ENCODE measurements at regions not wholly inside any gene's neighbourhood (a gene's known extent, or its start where the extent isn't known, plus 50 kb on each side); places are given as distances from the start of the nearest gene placed in this dataset.

GRCh38 chr13:104584481-104584880 lies 1518.3 kb upstream of the SLC10A2 start (continued):
- no peak for TF ChIP-seq BCL11A (IDR thresholded peaks at IDR 0.05; ENCODE audit: low read depth in 2 of 2, low read length in 2 of 2)

GRCh38 chr13:104580931-104581330 lies 1514.7 kb upstream of the SLC10A2 start:
- H4K20me1 ChIP-seq (replicated peaks in 1 of 2; ENCODE audit: control insufficient read depth in 1 of 2, insufficient read depth in 2 of 2, low read length in 2 of 2) = no peaks in the 10 kb centered on the region
- H3K79me1 ChIP-seq (ENCODE audit: low read depth, low read length) = no peaks in the 10 kb centered on the region
- peaks cover 0 to under 1% (median 0%) of the 10 kb centered on the region in 4 experiments; a peak in 2 of 7 replicates for H3K4me1 ChIP-seq (replicated peaks in 1 of 4; ENCODE audit: control insufficient read depth in 3 of 4, insufficient read depth in 4 of 4, low read length in 3 of 4)
- no peak overlapping the region for H2AK5ac ChIP-seq (ENCODE audit: low read depth, low read length)
- no peak overlapping the region for H3K18ac ChIP-seq (ENCODE audit: extremely low read depth, low read length)
- no peak overlapping the region for H3K56ac ChIP-seq (replicated peaks; ENCODE audit: insufficient read length, low read depth, low read length)
- DNase-seq (ENCODE audit: low read depth in 1 of 2, low spot score in 2 of 2) (no peak), FAIRE-seq (no peak)
- H2AFZ ChIP-seq (ENCODE audit: low read length) = no peak overlapping the region
- H2BK5ac ChIP-seq (ENCODE audit: low read depth, low read length) = no peak overlapping the region
- H2BK120ac ChIP-seq (replicated peaks; ENCODE audit: low read depth, low read length) = no peak overlapping the region
- H4K91ac ChIP-seq (replicated peaks; ENCODE audit: insufficient read length, low read length) = no peak overlapping the region
- no peaks in the 10 kb centered on the region for H3K79me2 ChIP-seq (ENCODE audit: control insufficient read depth in 1 of 2, insufficient read depth in 2 of 2, low read length in 2 of 2)
- no peak overlapping the region for H3K14ac ChIP-seq (ENCODE audit: insufficient read length)
- no peak overlapping the region for H4K8ac ChIP-seq (ENCODE audit: extremely low read depth, insufficient read depth, low read length)
- no peak overlapping the region for H4K5ac ChIP-seq (ENCODE audit: insufficient read length, low read depth, low read length)
- no peak overlapping the region for H3K4me2 ChIP-seq (ENCODE audit: insufficient read depth in 1 of 2, low read depth in 2 of 2, low read length in 2 of 2)
- H3K36me3 ChIP-seq (ENCODE audit: control insufficient read depth in 2 of 4, insufficient read depth in 4 of 4, low read length in 3 of 4) = no peaks in the 10 kb centered on the region
- POLR2A ChIA-PET (ENCODE audit: partially characterized antibody) = no interaction called here
- H3K23me2 ChIP-seq (ENCODE audit: low read depth, low read length) = no peaks in the 10 kb centered on the region
- no peak overlapping the region for H3K9ac ChIP-seq (replicated peaks in 1 of 4; ENCODE audit: extremely low read depth in 1 of 4, low read depth in 3 of 4, low read length in 3 of 4)
- no peak overlapping the region for H2BK20ac ChIP-seq (ENCODE audit: low read length)
- 95% methylated on average over 2 of the region's 2 CpGs; no CpG with 5 or more reads in 1 of the 2 experiments for WGBS, 2 experiments (ENCODE audit: extremely low coverage in 1 of 2, insufficient coverage in 1 of 2, insufficient read length in 1 of 2, insufficient replicate concordance in 2 of 2, low coverage in 1 of 2, low lambda C conversion rate in 2 of 2, missing lambda C conversion rate in 1 of 2)
- H3K23ac ChIP-seq (ENCODE audit: insufficient read length) = no peak overlapping the region
- H3K4ac ChIP-seq (replicated peaks; ENCODE audit: insufficient read length, low read depth, low read length) = no peak overlapping the region
- H3K27me3 ChIP-seq (replicated peaks in 1 of 4; ENCODE audit: control insufficient read depth in 3 of 4, extremely low read depth in 1 of 4, insufficient read depth in 3 of 4, low read length in 3 of 4) = no peaks in the 10 kb centered on the region
- H2BK15ac ChIP-seq (ENCODE audit: low read length) = no peak overlapping the region
- CTCF ChIA-PET (ENCODE audit: partially characterized antibody) = no interaction called here
- H3K27ac ChIP-seq (ENCODE audit: low read depth, low read length) = no peak overlapping the region
- TF ChIP-seq TBP (IDR thresholded peaks at IDR 0.05; ENCODE audit: low read depth, low read length) (no peak), CHD1 (IDR thresholded peaks at IDR 0.05; ENCODE audit: low read depth, low read length) (no peak), RXRA (IDR thresholded peaks at IDR 0.05; ENCODE audit: insufficient read depth, low read depth, low read length) (no peak)
- H3K9me3 ChIP-seq (ENCODE audit: insufficient read depth in 2 of 2, low read depth in 1 of 2, low read length in 1 of 2) = no peaks in the 10 kb centered on the region
- H3K4me3 ChIP-seq (ENCODE audit: extremely low read depth in 1 of 4, insufficient read depth in 2 of 4, low read depth in 3 of 4, low read length in 4 of 4) = no peak overlapping the region
- no peak overlapping the region for H2BK12ac ChIP-seq (ENCODE audit: low read depth, low read length)
